Stimulated activated effector memory CD8-positive, alpha-beta T cell treated with anti-CD3 and anti-CD28 coated beads, Interleukin-12 subunit alpha, Interleukin-12 subunit beta, amount 100 ng/mL, for 72 hours (primary cell): ENCODE measurements at regions not wholly inside any gene's neighbourhood (a gene's known extent, or its start where the extent isn't known, plus 50 kb on each side); places are given as distances from the start of the nearest gene placed in this dataset.

Experiments
- ATAC-seq: fragments of 150-1000 bp; cut with Tn5 transposase; 2 replicates; pipeline ENCODE4 v1.10.0; 2021
- DNase-seq, 2 donors: peaks; one replicate each; pipeline ENCODE4 v3.0.0; 2021 to 2022; ENCODE audit warnings: low spot score in 2 of 2
- H3K27ac Mint-ChIP-seq: one replicate; pipeline ENCODE4 v1.8.0; 2022; ENCODE audit warnings: mild to moderate bottlenecking, mixed read lengths
- H3K36me3 Mint-ChIP-seq: one replicate; pipeline ENCODE4 v1.8.0; 2022; ENCODE audit warnings: mild to moderate bottlenecking, mixed read lengths
- H3K4me1 Mint-ChIP-seq: one replicate; pipeline ENCODE4 v1.8.0; 2022; ENCODE audit warnings: mixed read lengths
- H3K4me3 Mint-ChIP-seq: one replicate; pipeline ENCODE4 v1.8.0; 2022; ENCODE audit warnings: mild to moderate bottlenecking, mixed read lengths
- H3K9me3 Mint-ChIP-seq: one replicate; pipeline ENCODE4 v1.8.0; 2022; ENCODE audit warnings: mixed read lengths

DNA sequence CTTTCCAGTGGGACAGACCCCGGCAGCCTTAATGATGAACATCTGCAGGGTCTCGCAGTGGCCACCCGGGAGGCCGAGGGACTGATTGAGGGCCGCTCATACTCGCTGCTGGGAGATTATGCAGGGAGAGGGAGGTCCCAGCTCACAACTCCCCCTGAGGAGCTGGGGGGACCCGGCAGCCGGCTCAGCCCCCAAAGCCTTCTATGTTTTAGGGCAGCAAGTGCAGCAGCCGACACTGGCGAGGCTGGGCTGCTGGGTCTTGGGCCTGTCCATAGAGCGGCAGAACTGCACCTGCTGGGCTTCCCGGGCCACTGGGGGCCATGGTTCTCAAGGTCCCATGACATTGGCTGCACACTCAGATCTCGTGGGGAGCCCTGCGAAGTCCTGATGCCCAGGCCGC lies 110.7 kb downstream of the RFLNA start:
- no peak for DNase-seq
- Mint-ChIP-seq H3K36me3 (peaks cover 45% of the 10 kb centered on the region), H3K4me3 (no peak overlapping the region), H3K4me1 (peaks cover 38% of the 10 kb centered on the region), H3K9me3 (no peaks in the 10 kb centered on the region), H3K27ac (no peak overlapping the region)
- no peak for ATAC-seq

DNA sequence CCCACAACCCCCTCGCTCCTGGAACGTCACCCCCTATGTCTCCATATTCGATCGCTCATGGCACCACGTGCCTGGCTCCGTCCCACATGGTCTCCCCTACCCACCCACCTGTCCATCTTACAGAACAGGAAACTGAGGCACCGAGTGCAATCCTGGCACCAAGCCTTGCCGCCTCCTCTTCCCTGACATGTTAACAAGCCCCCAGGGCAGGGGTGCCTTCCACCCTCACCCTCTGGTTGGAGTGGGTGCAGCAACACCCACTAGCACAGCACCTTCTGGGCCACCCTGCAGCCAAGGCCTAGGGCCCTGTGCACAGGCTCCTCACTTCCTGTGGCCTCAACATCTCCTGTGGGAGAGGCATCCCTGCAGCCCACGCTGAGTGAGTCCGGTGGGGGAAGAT lies 110.3 kb downstream of the RFLNA start:
- Mint-ChIP-seq H3K36me3 (peaks cover 45% of the 10 kb centered on the region), H3K27ac (no peak overlapping the region), H3K4me3 (no peak overlapping the region), H3K9me3 (no peaks in the 10 kb centered on the region), H3K4me1 (peaks cover 38% of the 10 kb centered on the region)
- ATAC-seq: no peak
- no peak for DNase-seq

DNA sequence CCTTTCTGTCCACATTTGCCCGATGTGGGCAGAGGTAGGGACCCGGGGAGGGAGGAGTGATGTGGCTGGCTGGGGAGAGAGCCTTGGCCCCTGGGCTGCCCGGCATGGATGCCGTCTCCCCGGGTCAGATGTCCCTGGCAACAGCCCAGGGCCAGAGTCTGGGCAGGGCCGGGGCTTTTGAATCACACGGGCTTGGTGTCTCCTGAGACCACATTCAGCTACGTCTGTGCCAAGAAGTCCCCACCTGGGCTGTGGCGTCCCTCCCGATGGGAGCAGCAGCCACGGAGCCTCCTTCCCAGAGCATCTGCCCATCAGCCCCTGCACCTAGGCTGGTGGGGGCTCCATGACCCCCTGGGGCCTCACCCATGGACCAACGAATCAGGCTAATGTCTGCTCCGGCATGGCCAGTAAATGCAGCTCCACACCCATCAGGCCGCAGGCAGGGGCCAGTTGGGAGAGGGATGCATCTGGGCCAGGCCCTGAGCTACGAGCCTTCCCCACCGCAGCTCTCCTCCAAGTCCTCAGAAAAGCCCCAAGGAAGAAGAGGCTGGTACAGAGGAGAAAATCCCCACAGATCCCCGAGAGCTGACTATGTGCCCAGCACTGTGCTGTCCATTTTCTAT lies 109.4 kb downstream of the RFLNA start:
- DNase-seq (no peak), ATAC-seq (no peak)
- H3K27ac Mint-ChIP-seq: peak overlapping the region; percentile 88
- H3K4me1 Mint-ChIP-seq: peaks cover 37% of the 10 kb centered on the region
- peaks cover 51% of the 10 kb centered on the region for H3K36me3 Mint-ChIP-seq
- H3K4me3 Mint-ChIP-seq: no peak overlapping the region
- H3K9me3 Mint-ChIP-seq: no peaks in the 10 kb centered on the region

DNA sequence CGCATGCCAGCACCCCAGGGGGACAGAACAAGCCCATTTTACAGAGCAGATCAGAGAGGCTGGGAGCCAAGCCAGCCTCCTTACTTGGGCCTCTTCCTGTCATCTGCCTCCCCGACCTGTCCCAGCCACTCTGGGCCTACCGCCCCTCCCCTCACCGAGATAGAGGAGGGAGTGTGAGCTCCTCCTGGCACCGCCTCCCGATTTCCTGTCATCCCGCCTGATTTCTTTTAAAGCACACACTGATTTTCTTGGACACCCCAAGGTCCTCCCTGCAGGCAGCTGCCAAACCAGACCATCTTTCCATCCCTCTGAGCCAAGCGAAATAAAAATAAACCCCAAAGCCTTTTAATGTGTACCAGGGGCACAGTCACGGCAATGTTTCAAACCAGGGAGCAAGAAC lies 108.4 kb downstream of the RFLNA start:
- Mint-ChIP-seq H3K9me3 (no peaks in the 10 kb centered on the region), H3K27ac (peak overlapping the region; percentile 88)
- ATAC-seq: no peak

DNA sequence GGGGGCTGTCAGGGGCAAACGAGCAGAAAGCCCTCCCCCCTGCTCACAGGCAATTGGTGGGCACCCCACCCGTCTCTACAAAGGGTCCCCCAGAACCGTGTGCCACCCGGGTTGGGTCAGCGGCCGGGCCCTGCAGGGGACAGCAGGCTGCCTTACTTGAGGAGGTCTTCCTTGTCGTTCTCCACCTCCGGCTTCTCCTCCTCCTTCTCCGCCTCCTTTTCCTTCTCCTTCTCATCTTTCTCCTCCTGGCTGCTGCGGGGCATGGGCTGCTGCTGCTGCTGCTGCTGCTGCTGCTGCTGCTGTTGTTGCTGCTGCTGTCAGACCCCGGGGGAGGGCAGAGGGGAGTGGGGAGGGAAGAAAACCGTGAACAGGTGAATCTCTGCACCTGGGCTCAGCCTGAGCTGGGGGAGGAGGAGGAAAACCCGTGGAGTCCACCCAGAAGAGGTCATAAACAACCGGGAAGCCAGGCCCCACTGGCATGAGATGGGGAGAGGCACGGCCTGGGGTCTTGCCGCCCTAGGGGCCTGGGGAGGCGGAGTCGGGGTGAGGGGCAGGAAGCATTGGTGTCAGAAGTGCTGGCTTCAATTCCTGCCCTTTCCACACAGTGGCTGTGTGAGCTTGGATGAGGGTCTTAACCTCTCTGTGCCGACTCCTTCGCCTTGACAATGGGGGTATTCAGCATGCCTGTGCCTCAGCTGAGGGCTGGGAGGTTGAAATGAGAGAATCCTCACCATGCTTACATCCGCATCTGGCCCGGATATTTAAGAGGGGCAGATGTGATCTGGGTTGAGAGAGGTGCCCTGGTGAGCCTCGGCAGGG lies 107.6 kb downstream of the RFLNA start:
- DNase-seq (no peak), ATAC-seq (no peak)
- H3K4me3 Mint-ChIP-seq: no peak overlapping the region
- peak overlapping the region; percentile 88 for H3K27ac Mint-ChIP-seq
- peaks cover 55% of the 10 kb centered on the region for H3K36me3 Mint-ChIP-seq
- peaks cover 34% of the 10 kb centered on the region for H3K4me1 Mint-ChIP-seq
- no peaks in the 10 kb centered on the region for H3K9me3 Mint-ChIP-seq

More for the DNA sequence above, 108.4 kb downstream of the RFLNA start:
- peaks cover 55% of the 10 kb centered on the region for H3K36me3 Mint-ChIP-seq
- DNase-seq: no peak
- peaks cover 34% of the 10 kb centered on the region for H3K4me1 Mint-ChIP-seq
- no peak overlapping the region for H3K4me3 Mint-ChIP-seq

DNA sequence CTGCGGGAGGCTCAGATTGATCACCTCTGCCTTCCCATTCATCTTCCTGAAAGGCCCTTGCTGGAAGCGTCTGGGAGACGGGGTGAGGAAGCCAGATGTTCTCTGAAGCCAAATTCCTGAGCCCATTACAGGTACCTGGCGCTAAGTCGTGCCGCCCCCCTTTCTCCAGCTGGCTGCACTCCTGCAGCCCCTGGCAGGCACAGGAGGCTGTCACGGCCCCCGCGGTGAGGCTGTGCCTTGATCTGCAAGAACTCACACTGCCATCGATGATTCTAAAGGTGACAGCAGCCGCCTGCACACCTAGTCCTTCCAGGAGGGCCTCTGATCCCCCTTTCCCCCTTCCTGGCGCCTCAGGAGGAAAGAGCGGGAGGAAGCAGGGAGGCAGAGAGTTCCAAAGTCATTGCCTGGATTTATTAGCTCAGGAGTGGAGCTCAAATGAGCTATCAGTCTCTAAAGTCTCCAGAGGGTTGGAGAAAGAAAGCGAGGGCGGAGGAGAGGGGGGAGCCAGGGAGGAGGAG lies 106.9 kb downstream of the RFLNA start:
- ATAC-seq: no peak
- Mint-ChIP-seq H3K27ac (no peak overlapping the region), H3K4me3 (no peak overlapping the region), H3K9me3 (no peaks in the 10 kb centered on the region), H3K36me3 (peaks cover 57% of the 10 kb centered on the region), H3K4me1 (peaks cover 27% of the 10 kb centered on the region)
- no peak for DNase-seq

DNA sequence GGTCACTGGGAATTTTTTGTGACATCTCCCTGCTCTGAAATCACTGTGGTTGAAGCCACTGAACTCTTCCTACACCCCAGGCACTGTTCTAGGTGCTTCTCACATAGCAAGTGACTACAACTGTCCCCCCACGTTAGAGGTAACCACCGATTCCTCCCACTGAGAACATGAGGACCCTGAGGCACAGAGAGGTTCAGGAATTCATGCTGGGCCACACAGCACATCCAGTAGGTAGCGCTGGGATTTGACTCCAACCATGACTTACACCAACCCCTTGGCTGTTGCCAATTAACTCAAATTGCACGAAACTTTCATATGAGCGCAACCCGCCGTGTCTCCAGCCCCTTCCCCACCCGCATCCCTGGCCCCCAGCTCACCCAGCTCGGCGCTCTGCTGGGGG lies 105.2 kb downstream of the RFLNA start:
- no peak for DNase-seq
- ATAC-seq: no peak
- Mint-ChIP-seq H3K9me3 (no peaks in the 10 kb centered on the region), H3K4me3 (no peak overlapping the region), H3K4me1 (peaks cover 23% of the 10 kb centered on the region), H3K27ac (peak overlapping the region; percentile 64), H3K36me3 (peaks cover 74% of the 10 kb centered on the region)

DNA sequence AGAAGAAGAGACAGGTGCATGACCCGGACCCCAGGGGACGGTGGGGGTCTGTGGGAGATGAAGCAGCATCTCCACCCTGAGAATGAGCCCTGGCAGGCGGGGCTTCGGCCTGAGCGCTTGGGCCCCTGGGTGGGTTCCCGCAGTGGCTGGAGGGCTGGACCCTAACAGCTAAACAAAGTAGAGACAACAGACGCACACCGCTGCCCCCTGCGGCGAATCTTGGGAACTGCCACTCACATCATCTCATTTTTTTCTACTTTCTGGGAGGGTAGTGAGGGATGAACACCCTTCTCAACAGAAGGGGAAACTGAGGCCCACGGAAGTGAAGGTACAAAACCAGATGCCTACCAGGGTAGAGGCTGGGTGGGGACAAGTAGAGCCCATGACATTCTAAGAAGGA lies 104.7 kb downstream of the RFLNA start:
- DNase-seq (peak in 1 of 2 donors; percentile 66), ATAC-seq (no peak)
- no peaks in the 10 kb centered on the region for H3K9me3 Mint-ChIP-seq
- no peak overlapping the region for H3K27ac Mint-ChIP-seq
- no peak overlapping the region for H3K4me3 Mint-ChIP-seq
- H3K4me1 Mint-ChIP-seq: peaks cover 19% of the 10 kb centered on the region
- H3K36me3 Mint-ChIP-seq: peaks cover 79% of the 10 kb centered on the region

DNA sequence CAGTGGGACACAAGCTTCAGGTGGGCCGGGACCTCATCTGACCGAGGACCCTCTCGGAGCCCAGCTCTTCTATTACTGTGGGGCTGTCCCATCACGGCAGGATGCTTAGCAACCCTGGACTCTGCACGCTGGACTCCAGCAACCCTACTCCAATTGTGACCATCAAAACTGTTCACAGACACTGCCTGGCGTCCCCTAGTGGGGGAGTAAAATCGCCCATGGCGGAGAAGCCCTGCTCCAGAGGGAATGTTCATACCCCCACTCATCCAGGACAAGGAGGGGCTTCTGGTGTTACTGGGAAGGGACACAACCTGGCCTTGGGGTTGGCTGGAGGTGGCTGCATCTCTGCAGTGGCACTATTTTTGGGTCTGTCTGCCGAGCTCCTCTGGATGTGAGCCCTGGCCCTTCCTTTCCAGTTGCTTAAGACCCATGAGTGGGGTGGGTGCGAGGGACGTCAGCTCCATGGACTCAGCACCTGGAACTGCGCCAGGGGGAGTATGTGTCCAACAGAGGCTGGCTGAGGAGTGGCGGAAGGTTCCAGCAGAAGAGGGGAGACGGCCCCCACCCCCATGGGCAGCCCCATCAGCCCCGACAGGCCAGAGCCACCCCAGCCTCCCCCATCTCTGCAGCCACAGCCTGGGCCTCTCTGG lies 103.8 kb downstream of the RFLNA start:
- Mint-ChIP-seq H3K27ac (peak overlapping the region; percentile 52), H3K4me3 (no peak overlapping the region), H3K36me3 (peaks cover 87% of the 10 kb centered on the region), H3K9me3 (no peaks in the 10 kb centered on the region), H3K4me1 (peaks cover 22% of the 10 kb centered on the region)
- ATAC-seq (no peak), DNase-seq (no peak)

DNA sequence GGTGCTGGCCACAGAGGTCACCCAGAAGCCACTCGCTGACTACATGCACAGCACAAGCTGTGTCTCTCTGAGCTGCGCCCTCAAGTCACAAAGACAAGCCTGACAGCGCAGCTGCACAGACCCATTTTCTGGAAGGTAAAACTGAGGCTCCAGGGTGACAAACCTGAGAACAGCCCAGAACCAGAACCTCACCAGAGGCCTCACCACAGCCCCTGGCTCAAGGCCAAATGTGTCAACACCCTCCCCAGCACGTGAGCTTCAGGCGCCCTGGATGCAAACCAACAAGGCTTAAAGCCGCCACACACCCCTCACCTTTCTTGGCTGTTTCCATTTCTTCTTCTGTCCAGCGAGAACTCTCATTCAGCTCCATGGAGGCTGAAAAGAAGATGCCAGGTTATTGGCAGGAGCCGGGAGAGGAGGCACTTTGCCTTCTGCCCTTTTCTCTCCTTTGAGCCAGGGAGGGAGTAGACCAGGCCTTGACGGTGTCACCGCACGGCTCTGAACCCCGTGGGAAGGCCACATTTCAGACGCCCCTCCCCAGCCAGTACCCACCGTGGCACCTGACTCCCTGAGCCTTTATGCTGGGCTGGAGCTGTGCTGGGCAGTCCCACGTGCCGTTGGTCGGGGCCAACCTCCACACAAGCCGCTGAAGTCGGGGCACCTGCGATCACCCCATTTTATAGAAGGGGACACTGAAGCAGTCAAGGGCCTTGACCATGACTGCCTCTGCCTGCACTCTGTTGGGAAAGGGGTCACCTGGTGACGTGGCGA lies 103.1 kb downstream of the RFLNA start:
- ATAC-seq (no peak), DNase-seq (no peak)
- Mint-ChIP-seq H3K36me3 (peaks cover 88% of the 10 kb centered on the region), H3K9me3 (no peaks in the 10 kb centered on the region), H3K27ac (no peak overlapping the region), H3K4me3 (no peak overlapping the region), H3K4me1 (peaks cover 22% of the 10 kb centered on the region)

DNA sequence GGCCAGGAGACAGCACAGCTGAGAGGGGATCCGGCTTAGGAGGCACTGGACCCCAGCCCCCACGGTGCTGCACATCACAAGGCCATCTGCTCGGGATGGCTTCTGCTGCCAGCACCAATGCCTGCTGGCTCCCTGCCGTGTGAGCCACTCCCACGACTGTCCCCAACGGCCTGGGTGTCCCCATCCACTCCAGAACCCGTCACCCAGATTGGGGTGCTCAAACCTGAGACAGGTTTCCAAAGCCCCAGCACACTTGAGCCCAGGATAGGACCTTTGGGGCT lies 102.4 kb downstream of the RFLNA start:
- ATAC-seq: no peak
- peaks cover 83% of the 10 kb centered on the region for H3K36me3 Mint-ChIP-seq
- no peaks in the 10 kb centered on the region for H3K9me3 Mint-ChIP-seq

DNA sequence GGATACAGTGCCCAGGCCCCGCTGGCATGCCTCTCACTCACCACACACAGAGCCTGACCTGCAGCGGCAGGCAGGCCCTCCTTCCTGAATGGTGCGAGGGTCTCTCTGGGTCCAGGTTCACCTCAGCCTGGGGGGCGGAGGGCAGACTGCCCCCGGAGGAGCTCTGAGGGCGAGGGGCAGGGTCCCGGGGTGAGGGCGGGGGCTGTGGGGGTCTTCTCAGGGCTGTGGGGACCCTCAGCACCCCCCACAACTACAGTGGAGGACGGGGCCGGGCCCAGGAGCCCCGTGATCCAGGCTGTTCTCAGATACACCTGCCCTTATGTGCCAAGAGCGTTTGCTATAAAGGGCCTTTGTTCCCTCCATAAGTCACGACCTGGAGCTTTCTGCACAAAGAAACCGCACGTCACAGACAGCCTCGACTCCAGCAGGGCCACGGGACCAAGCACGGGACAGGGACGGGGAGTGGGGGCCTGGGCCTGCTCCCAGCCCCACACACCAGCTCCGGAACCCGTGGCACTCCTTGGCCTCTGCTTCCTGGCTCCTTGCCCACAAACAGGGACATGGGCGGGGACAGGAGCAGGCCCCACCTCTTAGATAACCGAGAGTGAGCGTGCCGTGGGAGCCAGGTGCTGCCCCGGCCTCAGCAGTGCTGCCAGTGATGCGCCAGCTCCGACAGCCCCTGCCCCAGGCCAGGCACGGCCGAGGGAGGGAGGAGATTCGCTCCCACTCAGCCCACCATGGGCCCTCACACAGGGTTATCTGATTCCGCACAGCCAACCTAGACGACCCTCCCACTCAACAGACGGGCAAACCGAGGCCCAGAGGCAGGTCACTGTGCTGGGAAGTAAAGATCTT lies 101.9 kb downstream of the RFLNA start:
- ATAC-seq: no peak
- H3K36me3 Mint-ChIP-seq: peaks cover 78% of the 10 kb centered on the region
- H3K4me3 Mint-ChIP-seq: no peak overlapping the region
- no peak overlapping the region for H3K27ac Mint-ChIP-seq
- DNase-seq: no peak
- H3K9me3 Mint-ChIP-seq: no peaks in the 10 kb centered on the region
- H3K4me1 Mint-ChIP-seq: peaks cover 31% of the 10 kb centered on the region

More for the DNA sequence above, 102.4 kb downstream of the RFLNA start:
- Mint-ChIP-seq H3K27ac (no peak overlapping the region), H3K4me1 (peaks cover 25% of the 10 kb centered on the region), H3K4me3 (no peak overlapping the region)
- no peak for DNase-seq

DNA sequence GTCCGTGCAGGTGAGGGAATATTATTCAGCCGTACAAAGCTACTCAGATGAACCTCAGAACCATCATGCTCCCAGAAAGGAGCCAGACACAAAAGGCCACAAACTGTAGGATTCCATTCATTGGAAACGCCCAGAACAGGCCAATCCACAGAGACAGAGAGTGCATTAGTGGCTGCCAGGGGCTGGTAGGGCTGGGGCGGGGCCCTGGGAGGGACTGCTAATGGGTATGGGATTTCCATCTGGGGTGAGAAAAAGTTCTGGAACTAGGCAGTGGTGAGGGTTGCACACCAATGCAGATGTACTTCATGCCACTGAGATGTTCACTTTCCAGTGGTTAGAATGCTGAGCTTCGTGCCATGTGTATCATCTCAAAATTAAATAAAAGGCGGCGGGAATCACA lies 101.1 kb downstream of the RFLNA start:
- no peak for DNase-seq

DNA sequence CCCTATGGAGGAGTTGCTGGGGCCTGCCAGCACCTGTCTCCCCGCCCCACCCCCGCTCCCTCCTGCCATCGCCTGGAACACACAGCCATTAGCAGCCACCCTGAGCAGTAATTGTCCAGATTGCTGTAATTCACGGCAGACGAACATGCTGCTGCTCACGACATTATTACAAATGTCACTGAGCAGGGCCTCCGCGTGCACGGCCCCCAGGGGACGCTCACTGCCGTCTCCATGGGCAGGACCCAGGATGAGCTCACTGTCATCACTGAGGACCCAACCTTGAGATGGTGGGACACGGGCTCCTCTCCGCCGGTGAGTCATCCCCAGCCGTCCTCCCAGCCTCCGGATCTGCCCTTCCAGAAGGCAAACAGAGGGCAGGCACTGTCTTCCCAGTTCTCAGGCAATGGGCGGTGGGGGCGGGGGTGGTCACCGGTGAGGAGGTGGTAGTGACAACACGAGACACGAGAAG lies 100.4 kb downstream of the RFLNA start:
- ATAC-seq: no peak
- no peak overlapping the region for H3K4me3 Mint-ChIP-seq
- no peaks in the 10 kb centered on the region for H3K9me3 Mint-ChIP-seq
- H3K4me1 Mint-ChIP-seq: peaks cover 37% of the 10 kb centered on the region
- peak overlapping the region; percentile 3 for H3K27ac Mint-ChIP-seq
- no peak for DNase-seq
- peaks cover 74% of the 10 kb centered on the region for H3K36me3 Mint-ChIP-seq

More for the DNA sequence above, 101.1 kb downstream of the RFLNA start:
- peaks cover 77% of the 10 kb centered on the region for H3K36me3 Mint-ChIP-seq
- H3K4me3 Mint-ChIP-seq: no peak overlapping the region
- H3K27ac Mint-ChIP-seq: no peak overlapping the region
- H3K9me3 Mint-ChIP-seq: no peaks in the 10 kb centered on the region
- no peak for ATAC-seq
- H3K4me1 Mint-ChIP-seq: peaks cover 34% of the 10 kb centered on the region
